ENCODE measurements at regions not wholly inside any gene's neighbourhood (a gene's known extent, or its start where the extent isn't known, plus 50 kb on each side); places are given as distances from the start of the nearest gene placed in this dataset.

GRCh38 chr12:93103154-93103553 is 174.1 kb upstream of the EEA1 start:
- no peak overlapping the region for H3K4me3 ChIP-seq (ENCODE audit: insufficient read depth, low read length)
- H3K9me3 ChIP-seq (ENCODE audit: low read depth, low read length) = no peaks in the 10 kb centered on the region
- peaks cover 4% of the 10 kb centered on the region for H3K4me1 ChIP-seq (ENCODE audit: insufficient read depth, low read length)
- TF ChIP-seq CTCF (IDR thresholded peaks at IDR 0.05; ENCODE audit: extremely low read depth, low read depth, low read length) = no peak
- H4K20me1 ChIP-seq (ENCODE audit: insufficient read depth, low read length) = no peaks in the 10 kb centered on the region
- DNase-seq (ENCODE audit: insufficient read length, low spot score, missing footprints) = no peak
- H3K4me2 ChIP-seq (ENCODE audit: insufficient read depth, low read length) = no peak overlapping the region
- H3K36me3 ChIP-seq (ENCODE audit: insufficient read depth, low read length) = no peaks in the 10 kb centered on the region
- no peaks in the 10 kb centered on the region for H3K27me3 ChIP-seq (ENCODE audit: insufficient read depth, low read length)
- H2AFZ ChIP-seq (ENCODE audit: low read length) = no peak overlapping the region
- H3K27ac ChIP-seq (ENCODE audit: low read depth, low read length) = no peak overlapping the region
- H3K79me2 ChIP-seq (ENCODE audit: insufficient read depth, low read length) = no peaks in the 10 kb centered on the region

- no peak overlapping the region for H3K4me2 ChIP-seq (ENCODE audit: insufficient read depth, low read length)
- H3K9me3 ChIP-seq (ENCODE audit: low read depth, low read length) = no peaks in the 10 kb centered on the region
- H3K79me2 ChIP-seq (ENCODE audit: insufficient read depth, low read length) = no peaks in the 10 kb centered on the region
- peaks cover 17% of the 10 kb centered on the region for H3K4me1 ChIP-seq (ENCODE audit: insufficient read depth, low read length)
- H3K27me3 ChIP-seq (ENCODE audit: insufficient read depth, low read length) = no peaks in the 10 kb centered on the region
- H4K20me1 ChIP-seq (ENCODE audit: insufficient read depth, low read length) = no peaks in the 10 kb centered on the region
- no peak for DNase-seq (ENCODE audit: insufficient read length, low spot score, missing footprints)
- TF ChIP-seq CTCF (IDR thresholded peaks at IDR 0.05; ENCODE audit: extremely low read depth, low read depth, low read length) = no peak
- no peak overlapping the region for H2AFZ ChIP-seq (ENCODE audit: low read length)
- no peak overlapping the region for H3K4me3 ChIP-seq (ENCODE audit: insufficient read depth, low read length)
- no peak overlapping the region for H3K27ac ChIP-seq (ENCODE audit: low read depth, low read length)
- H3K36me3 ChIP-seq (ENCODE audit: insufficient read depth, low read length) = no peaks in the 10 kb centered on the region
Measured at GRCh38 chr12:93104535-93104934, 175.4 kb upstream of the EEA1 start.

DNA sequence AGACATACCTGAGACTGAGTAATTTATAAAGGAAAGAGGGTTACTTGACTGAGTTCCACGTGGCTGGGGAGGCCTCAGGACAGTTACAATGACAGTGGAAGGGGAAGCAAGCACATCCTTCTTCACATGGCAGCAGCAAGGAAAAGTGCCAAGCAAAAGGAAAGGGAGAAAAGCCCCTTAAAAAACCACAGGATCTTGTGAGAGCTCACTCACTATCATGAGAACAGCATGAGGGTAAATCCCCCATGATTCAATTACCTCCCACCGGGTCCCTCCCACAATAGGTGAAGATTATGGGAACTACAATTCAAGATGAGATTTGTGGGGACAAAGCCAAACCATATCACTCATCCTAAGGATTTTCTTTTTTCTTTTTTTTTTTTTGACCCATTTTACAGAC is 177.8 kb upstream of the EEA1 start:
- Histone ChIP-seq H3K79me2 (ENCODE audit: insufficient read depth, low read length) (no peaks in the 10 kb centered on the region), H3K27ac (ENCODE audit: low read depth, low read length) (no peak overlapping the region), H3K27me3 (ENCODE audit: insufficient read depth, low read length) (no peaks in the 10 kb centered on the region), H2AFZ (ENCODE audit: low read length) (no peak overlapping the region), H3K36me3 (ENCODE audit: insufficient read depth, low read length) (no peaks in the 10 kb centered on the region), H3K4me2 (ENCODE audit: insufficient read depth, low read length) (no peak overlapping the region), H3K4me1 (ENCODE audit: insufficient read depth, low read length) (peaks cover 21% of the 10 kb centered on the region), H4K20me1 (ENCODE audit: insufficient read depth, low read length) (no peaks in the 10 kb centered on the region), H3K9me3 (ENCODE audit: low read depth, low read length) (no peaks in the 10 kb centered on the region), H3K4me3 (ENCODE audit: insufficient read depth, low read length) (no peak overlapping the region)
- no peak for DNase-seq (ENCODE audit: insufficient read length, low spot score, missing footprints)
- no peak for TF ChIP-seq CTCF (IDR thresholded peaks at IDR 0.05; ENCODE audit: extremely low read depth, low read depth, low read length)

DNA sequence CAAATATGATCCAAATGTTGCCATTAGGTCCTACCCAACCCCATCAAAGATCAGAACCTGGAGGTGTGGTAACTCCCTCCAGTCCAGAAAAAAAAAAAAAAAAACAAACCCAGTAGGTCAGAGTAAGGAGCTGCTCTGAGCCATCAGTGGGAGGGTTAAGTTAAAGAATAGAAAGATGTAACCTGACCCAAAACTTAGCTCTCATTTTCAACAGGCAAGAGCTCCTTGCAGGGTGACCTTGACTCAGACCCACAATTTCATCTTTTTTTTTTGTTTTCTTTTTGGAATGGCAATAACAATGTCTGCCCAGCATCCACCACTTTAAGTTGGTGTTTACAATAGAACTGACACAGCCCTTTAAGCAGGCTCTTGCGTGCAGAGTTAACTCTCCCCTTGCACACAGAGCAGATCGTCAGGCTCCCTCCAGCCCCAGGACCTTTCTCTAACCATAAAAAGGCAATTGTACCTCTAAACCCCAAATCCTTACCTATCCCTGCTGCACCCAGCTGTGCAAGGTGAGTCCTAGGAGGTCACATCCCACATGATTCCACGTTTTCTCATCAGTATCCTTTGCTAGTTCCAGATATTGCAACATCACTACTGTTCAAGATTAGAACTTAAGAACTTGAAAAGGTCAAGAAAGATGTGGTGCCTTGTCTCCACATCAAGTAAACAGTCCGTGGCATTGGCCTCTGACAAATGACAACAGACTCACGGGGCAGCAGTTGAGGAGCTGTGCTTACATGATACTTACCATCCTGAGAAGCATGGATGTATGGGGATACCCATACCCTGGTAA is 178.6 kb upstream of the EEA1 start:
- no peak for DNase-seq (ENCODE audit: insufficient read length, low spot score, missing footprints)
- no peaks in the 10 kb centered on the region for H3K79me2 ChIP-seq (ENCODE audit: insufficient read depth, low read length)
- peaks cover 21% of the 10 kb centered on the region for H3K4me1 ChIP-seq (ENCODE audit: insufficient read depth, low read length)
- H3K27me3 ChIP-seq (ENCODE audit: insufficient read depth, low read length) = no peaks in the 10 kb centered on the region
- H3K36me3 ChIP-seq (ENCODE audit: insufficient read depth, low read length) = no peaks in the 10 kb centered on the region
- no peaks in the 10 kb centered on the region for H4K20me1 ChIP-seq (ENCODE audit: insufficient read depth, low read length)
- TF ChIP-seq CTCF (IDR thresholded peaks at IDR 0.05; ENCODE audit: extremely low read depth, low read depth, low read length) = no peak
- no peak overlapping the region for H2AFZ ChIP-seq (ENCODE audit: low read length)
- no peak overlapping the region for H3K4me2 ChIP-seq (ENCODE audit: insufficient read depth, low read length)
- H3K4me3 ChIP-seq (ENCODE audit: insufficient read depth, low read length) = no peak overlapping the region
- H3K27ac ChIP-seq (ENCODE audit: low read depth, low read length) = no peak overlapping the region
- no peaks in the 10 kb centered on the region for H3K9me3 ChIP-seq (ENCODE audit: low read depth, low read length)

Data from osteoblast (primary cell).